AG10803 (cell line): ENCODE measurements at regions not wholly inside any gene's neighbourhood (a gene's known extent, or its start where the extent isn't known, plus 50 kb on each side); places are given as distances from the start of the nearest gene placed in this dataset.

ENCODE experiments used
- DNase-seq: peaks from one replicate; pipeline ENCODE4 v3.0.0; 2010; ENCODE audit warnings: low read depth
- H3K4me3 ChIP-seq: 2 replicates; pipeline ENCODE4 v1.5.1; 2011; ENCODE audit warnings: mild to moderate bottlenecking, low read length, control low read depth
- TF ChIP-seq, protein P1 (sequence below): conservative IDR thresholded peaks from 2 replicates; pipeline ENCODE4 v1.5.1; 2011; ENCODE audit warnings: mild to moderate bottlenecking, low read length, control low read depth, inconsistent platforms

DNA sequence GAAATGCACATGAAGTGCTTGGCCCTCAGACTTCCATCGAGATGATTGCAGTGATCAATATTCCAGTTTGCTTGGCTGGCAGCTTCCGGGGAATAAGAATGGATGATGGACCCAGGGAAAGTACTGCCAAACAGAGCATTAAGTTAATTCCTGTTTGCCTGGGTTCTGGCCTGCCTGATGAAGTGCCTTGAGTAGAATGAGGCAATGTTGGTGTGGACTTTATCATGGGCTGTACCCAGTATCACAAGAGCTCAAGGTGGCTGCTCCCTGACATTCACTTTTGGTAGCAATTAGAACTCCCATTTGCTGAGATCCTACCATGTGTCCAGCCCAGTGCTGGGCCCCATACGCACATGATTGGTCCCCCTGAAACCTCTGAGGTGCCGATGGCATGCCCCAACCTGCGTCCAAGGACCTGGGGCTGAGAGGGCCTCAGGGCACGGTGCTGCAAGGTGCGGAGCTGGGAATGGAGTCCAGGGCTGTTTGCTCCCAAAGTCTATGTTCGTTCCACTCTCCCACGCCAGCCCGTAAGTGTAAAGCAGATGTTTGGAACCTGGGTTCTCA lies 80.7 kb downstream of the SLC25A47 start:
- TF ChIP-seq, protein P1, sequence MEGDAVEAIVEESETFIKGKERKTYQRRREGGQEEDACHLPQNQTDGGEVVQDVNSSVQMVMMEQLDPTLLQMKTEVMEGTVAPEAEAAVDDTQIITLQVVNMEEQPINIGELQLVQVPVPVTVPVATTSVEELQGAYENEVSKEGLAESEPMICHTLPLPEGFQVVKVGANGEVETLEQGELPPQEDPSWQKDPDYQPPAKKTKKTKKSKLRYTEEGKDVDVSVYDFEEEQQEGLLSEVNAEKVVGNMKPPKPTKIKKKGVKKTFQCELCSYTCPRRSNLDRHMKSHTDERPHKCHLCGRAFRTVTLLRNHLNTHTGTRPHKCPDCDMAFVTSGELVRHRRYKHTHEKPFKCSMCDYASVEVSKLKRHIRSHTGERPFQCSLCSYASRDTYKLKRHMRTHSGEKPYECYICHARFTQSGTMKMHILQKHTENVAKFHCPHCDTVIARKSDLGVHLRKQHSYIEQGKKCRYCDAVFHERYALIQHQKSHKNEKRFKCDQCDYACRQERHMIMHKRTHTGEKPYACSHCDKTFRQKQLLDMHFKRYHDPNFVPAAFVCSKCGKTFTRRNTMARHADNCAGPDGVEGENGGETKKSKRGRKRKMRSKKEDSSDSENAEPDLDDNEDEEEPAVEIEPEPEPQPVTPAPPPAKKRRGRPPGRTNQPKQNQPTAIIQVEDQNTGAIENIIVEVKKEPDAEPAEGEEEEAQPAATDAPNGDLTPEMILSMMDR, result no peak
- H3K4me3 ChIP-seq, result no peak overlapping the region
- DNase-seq, result no peak

DNA sequence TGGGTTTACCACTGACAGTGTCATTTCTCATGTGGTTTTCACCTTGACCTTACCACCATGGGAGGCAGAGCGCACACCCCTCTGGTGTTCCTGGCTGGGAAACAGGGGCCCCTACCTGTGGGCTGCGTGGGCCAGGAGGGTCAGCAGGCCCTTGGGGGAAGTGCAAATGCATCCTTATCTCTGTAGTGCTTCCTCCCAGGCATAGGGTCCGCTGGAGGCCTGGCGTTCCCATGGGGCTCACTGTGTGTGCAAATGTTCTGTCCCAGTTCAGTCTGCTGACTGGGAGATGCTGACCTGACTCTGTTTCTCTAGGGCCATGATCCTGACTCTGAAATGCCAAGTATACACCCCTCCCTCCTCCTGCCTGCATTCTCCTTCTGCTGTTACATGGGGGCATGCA lies 81.3 kb downstream of the SLC25A47 start:
- no peak for DNase-seq
- TF ChIP-seq, protein P1, result no peak
- H3K4me3 ChIP-seq, result no peak overlapping the region

DNA sequence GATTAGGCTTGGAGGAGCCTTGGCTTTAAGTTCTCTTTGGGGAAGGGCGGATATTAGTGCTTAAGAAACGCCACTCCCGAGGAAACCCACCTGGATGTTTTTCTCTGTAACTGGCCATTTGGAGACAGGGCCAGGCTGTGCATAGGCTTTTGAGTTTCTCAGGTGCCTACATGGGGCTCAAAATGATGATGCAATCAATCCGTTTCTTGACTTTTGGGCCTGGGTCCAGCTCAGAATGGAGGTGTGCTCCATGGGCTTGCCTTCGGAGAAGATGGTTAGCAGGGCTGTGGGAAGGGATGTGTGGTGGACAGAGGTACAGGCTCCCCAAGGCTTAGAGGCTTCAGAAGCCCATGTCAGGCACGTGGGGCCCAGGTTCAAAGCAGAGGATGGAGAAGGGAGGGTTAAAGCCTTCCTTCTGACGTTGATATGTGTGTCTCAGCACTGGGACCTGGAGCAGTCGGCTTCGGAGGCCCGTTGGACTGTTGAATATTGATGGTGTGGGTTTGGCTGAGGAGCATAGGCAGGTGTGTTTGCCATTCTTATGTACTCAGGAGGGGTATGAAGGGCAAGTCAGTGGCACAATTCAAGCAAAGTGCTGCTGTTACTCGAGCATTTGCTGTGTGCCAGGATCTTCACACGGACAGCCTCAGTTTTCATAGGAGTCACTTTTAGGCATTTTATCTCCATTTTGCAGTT lies 82.8 kb downstream of the SLC25A47 start:
- no peak overlapping the region for H3K4me3 ChIP-seq
- TF ChIP-seq, protein P1, result no peak
- no peak for DNase-seq

DNA sequence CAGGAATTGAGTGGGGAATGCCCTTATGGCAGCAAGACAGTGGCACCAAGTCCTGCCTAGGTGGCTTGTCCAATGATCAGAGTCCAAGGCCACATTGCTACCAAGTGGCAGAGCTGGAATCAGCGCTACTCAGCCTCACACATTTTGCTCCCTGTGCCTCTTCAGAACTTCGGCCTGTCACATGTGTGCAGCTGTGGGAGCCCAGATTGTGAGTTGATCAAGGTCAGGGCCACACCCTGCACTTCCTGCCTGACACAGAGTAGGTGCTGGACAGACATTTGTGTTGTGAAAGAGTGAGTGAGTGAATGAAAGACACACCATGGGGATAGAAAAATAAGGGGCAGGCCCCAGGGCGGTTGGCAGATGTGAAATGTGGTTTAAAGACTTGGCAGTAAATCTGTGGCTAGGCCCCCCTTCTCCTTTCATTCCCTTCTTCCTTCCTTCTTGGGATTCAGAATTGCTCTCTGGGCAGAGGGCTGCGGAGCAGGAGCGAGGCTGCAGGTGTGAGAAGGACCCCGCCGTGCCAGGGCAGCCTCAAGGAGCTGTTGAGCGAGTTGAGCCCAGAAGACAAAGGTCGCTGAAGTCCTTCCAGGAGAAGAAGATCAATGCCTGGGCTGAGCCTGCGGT lies 83.5 kb downstream of the SLC25A47 start:
- TF ChIP-seq, protein P1, result no peak
- no peak overlapping the region for H3K4me3 ChIP-seq
- DNase-seq, result peak; percentile 43

DNA sequence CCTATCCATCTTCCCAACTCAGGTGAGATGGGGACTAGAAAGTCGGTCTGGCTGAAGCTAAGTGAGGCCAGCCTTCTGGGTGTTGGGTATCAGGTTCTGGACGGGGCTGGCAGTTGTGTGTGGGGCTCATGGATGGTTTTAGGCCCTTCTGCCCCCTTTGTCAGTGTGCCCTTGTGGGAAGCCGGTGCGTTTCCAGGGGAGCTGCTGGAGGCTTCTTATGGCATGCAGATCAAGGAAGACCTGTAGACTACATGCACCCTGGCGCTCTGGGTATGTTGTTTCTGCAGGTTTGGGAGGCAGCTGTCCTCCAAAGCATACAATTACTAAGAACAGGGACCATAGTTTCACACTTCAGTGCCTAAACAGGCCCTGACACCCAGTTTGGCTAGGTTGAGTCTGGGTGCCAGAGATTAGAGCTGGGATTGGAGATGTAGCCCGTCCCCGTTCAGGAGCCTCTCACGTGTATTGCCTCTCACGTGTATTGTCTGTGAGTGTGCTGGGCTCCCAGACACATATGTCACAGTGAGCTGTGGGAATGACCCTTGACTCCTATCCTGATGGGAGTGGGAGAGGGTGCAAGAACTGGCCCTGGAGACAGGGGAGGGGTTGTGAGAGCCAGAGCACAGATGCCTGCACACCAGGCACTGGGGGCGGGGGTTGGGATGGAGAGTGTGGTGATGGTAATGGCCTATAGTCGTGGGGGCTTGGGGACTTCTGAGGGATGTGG lies 84.4 kb downstream of the SLC25A47 start:
- no peak overlapping the region for H3K4me3 ChIP-seq
- TF ChIP-seq, protein P1, result no peak
- DNase-seq, result no peak

DNA sequence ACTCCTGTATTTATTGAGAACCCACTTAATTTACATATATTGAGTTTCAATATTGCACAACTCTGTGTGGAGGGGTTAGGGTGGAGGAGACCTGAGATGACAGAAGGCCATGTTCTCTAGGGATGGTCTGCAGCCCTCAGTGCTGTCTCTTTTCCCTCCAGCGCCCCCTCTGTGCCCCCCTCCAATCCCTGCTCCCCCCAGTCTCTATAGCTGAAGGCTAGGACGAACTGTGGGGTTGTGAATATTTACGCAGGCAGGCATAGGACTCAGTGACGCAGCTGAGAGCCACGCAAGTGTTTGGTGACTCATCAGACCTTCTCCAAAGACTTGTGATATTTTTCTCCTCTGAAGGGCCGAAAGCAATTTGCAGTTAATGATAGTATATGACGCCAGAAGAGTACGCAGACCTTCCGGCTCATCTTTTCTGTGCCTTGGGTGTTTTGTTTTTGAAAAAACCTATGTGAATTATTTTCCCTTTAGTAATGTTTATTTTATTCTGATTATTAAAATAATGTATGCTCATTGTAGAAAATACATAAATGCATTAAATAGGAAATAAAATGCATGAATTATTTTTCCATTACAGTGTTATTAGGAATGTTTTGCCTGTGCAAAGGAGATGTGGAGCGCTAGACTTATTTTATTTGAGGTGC lies 85.3 kb downstream of the SLC25A47 start:
- no peak overlapping the region for H3K4me3 ChIP-seq
- no peak for DNase-seq
- TF ChIP-seq, protein P1, result no peak
